ENCODE measurements at regions not wholly inside any gene's neighbourhood (a gene's known extent, or its start where the extent isn't known, plus 50 kb on each side); places are given as distances from the start of the nearest gene placed in this dataset.

DNA sequence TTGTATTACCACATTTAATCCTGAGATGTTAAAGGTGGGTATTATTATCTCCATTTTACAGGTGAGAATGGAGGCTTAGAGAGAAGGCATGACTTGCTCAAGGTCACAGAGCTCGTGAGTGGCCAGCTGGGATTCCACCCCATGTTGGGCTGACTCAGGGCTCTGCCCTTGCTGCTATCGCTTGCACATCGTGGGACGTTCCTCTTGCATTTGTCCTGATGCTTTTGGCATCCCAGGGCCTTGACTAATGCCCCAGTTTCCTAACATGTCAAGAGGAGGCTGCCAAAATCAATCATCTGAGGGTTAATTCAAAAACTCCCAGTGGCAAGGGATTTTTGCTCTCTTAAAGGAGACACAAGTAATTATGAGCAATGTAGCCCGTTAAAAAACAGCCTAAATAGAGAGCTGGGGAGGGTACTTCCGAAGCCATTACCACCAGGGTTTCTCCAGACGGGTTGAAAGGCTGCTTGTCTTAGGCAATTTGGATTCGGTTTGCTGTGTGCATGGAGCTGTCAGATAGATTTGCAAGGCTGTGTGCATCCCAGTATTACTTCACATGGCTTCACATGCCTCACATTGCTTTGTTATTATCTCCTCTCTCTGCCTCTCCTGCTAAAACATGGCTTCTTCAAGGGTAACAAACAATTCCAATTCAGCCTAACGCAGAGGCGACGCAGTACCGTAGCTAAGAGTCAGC lies 347.4 kb downstream of the DRD1 start:
- Histone ChIP-seq H3K36me3 (ENCODE audit: insufficient read depth, low read depth, low read length) (no peaks in the 10 kb centered on the region), H3K9me3 (ENCODE audit: insufficient read depth, low read depth, low read length) (no peaks in the 10 kb centered on the region), H3K9ac (ENCODE audit: low read depth, low read length) (no peak overlapping the region), H3K4me3 (ENCODE audit: low read length) (no peak overlapping the region), H3K27ac (ENCODE audit: low read length) (no peak overlapping the region), H3K27me3 (ENCODE audit: insufficient read depth, low read length) (no peaks in the 10 kb centered on the region), H3K4me1 (ENCODE audit: insufficient read depth, low read length) (no peaks in the 10 kb centered on the region; the same call in 1 of the 2 replicates)

DNA sequence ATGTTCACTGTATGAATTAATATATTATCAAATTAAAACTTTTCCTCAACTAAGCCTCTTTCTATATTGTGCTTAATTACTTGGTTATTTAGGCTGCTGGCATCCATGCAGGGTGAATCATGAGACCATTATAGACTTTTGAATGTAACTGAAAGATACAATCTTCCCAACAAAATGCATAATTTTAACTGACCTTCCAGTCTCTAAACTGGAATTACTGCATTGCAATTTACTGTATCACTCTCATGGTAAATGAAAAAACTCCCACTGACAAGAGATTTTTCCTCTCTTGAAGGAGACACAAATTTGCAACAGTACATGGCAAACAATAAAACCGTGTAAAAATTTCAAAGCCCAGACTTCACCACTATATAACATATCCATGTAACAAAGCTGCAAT lies 349.5 kb downstream of the DRD1 start:
- no peaks in the 10 kb centered on the region for H3K36me3 ChIP-seq (ENCODE audit: insufficient read depth, low read depth, low read length)
- H3K9ac ChIP-seq (ENCODE audit: low read depth, low read length) = no peak overlapping the region
- no peaks in the 10 kb centered on the region; the same call in 1 of the 2 replicates for H3K4me1 ChIP-seq (ENCODE audit: insufficient read depth, low read length)
- H3K27ac ChIP-seq (ENCODE audit: low read length) = no peak overlapping the region
- no peak overlapping the region for H3K4me3 ChIP-seq (ENCODE audit: low read length)
- no peaks in the 10 kb centered on the region for H3K27me3 ChIP-seq (ENCODE audit: insufficient read depth, low read length)
- H3K9me3 ChIP-seq (ENCODE audit: insufficient read depth, low read depth, low read length) = no peaks in the 10 kb centered on the region

DNA sequence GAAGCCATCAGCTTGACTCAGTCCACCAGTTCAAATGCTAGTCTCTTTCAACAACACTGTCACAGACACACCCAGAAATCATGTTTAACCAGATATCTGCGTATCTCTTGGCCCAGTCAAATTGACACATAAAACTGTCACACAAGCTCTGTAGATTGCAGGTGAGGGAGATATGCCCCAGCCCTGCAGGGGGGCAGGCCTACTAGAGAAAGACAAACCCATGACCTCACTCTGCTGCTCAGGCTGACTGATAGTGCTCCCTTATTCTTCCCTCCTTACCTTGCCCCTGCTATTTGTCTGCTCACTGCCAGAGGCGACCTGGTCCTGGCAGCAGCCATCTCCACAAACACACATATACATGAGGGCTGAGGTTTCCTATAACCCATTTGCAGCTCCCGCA lies 351.3 kb downstream of the DRD1 start:
- no peaks in the 10 kb centered on the region; the same call in 1 of the 2 replicates for H3K4me1 ChIP-seq (ENCODE audit: insufficient read depth, low read length)
- no peak overlapping the region for H3K4me3 ChIP-seq (ENCODE audit: low read length)
- no peaks in the 10 kb centered on the region for H3K36me3 ChIP-seq (ENCODE audit: insufficient read depth, low read depth, low read length)
- no peak overlapping the region for H3K27ac ChIP-seq (ENCODE audit: low read length)
- H3K27me3 ChIP-seq (ENCODE audit: insufficient read depth, low read length) = no peaks in the 10 kb centered on the region
- no peak overlapping the region for H3K9ac ChIP-seq (ENCODE audit: low read depth, low read length)
- H3K9me3 ChIP-seq (ENCODE audit: insufficient read depth, low read depth, low read length) = no peaks in the 10 kb centered on the region

DNA sequence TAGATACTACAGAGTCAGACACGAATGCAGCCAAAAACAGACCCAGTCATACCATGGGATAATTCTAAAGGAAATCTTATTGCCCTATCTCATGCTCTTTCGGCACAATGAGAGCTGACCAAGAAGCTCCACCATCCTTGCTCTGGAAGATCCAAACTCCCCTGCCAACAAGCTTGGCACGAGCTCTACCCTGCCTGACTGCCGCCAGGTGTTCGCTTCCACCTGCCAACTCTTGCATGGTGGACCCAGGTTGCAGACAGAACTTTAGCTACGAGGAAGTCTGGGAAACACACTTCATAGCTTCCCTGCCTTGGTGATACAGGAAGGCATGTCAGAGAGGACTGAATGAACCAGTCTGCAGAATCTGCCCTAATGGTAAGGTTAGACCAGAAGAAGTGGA lies 355.0 kb downstream of the DRD1 start:
- H3K27me3 ChIP-seq (ENCODE audit: insufficient read depth, low read length) = no peaks in the 10 kb centered on the region

DNA sequence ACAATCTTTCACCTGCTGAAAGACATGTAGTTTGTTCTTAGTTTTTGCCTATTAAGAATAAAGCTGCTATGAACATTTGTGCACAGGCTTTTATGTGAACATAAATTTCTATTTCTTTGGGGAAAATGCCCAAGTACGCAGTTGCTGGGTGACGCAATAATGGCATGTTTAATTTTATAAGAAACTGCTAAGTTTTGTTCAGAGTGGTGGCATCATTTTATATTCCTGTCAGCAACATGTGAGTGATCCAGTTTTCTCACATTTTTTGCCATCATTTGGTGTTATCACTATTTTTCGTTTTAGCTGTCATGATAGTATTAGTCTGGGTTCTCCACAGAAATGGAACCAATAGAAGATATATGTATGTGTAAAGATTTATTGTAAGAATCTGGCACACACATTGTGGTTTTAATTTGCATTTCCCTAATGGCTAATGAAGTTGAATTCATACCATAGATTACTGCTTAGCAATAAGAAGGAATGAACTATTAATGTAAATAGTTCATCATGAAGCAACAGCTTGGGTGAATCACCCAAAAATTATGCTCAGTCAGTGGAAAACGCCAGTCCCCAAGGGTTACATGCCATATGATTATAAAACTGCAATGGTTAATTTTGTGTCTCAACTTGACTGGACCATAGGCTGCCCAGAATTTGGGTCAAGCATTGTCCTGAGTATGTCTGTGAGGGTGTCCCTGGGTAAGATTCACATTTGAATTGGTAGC lies 358.6 kb downstream of the MSX2 start:
- Histone ChIP-seq H3K27ac (ENCODE audit: low read length) (no peak overlapping the region), H3K36me3 (ENCODE audit: insufficient read depth, low read depth, low read length) (no peaks in the 10 kb centered on the region)

More for the DNA sequence above, 355.0 kb downstream of the DRD1 start:
- no peak overlapping the region for H3K27ac ChIP-seq (ENCODE audit: low read length)
- no peak overlapping the region for H3K4me3 ChIP-seq (ENCODE audit: low read length)
- no peak overlapping the region for H3K9ac ChIP-seq (ENCODE audit: low read depth, low read length)
- H3K36me3 ChIP-seq (ENCODE audit: insufficient read depth, low read depth, low read length) = no peaks in the 10 kb centered on the region
- no peaks in the 10 kb centered on the region for H3K9me3 ChIP-seq (ENCODE audit: insufficient read depth, low read depth, low read length)
- no peaks in the 10 kb centered on the region; the same call in 1 of the 2 replicates for H3K4me1 ChIP-seq (ENCODE audit: insufficient read depth, low read length)

DNA sequence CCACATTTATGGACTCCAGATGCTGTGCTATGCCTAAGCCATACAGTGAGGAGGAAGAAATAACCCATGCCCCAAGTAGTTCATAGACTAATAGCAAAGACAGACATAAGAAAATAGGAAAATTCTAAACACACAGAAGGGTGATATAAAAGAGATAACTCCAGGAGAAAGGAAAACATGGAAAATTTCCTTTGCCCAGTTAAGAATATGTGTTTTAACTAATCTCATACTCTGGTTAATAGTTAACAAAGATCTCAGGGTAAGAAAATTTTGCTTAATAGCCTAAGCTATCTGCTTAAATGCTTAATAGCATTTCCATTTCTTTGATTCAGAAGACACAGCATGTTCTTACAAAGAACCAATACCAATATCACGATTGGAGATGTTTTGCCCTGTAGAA lies 358.0 kb downstream of the MSX2 start:
- H3K4me1 ChIP-seq (ENCODE audit: insufficient read depth, low read length) = no peaks in the 10 kb centered on the region
- no peaks in the 10 kb centered on the region for H3K36me3 ChIP-seq (ENCODE audit: insufficient read depth, low read depth, low read length)
- H3K27me3 ChIP-seq (ENCODE audit: insufficient read depth, low read length) = no peaks in the 10 kb centered on the region
- no peaks in the 10 kb centered on the region for H3K9me3 ChIP-seq (ENCODE audit: insufficient read depth, low read depth, low read length)
- no peak overlapping the region for H3K27ac ChIP-seq (ENCODE audit: low read length)
- no peak overlapping the region for H3K4me3 ChIP-seq (ENCODE audit: low read length)
- H3K9ac ChIP-seq (ENCODE audit: low read depth, low read length) = no peak overlapping the region

More for the DNA sequence above, 358.6 kb downstream of the MSX2 start:
- H3K9me3 ChIP-seq (ENCODE audit: insufficient read depth, low read depth, low read length) = no peaks in the 10 kb centered on the region
- H3K4me3 ChIP-seq (ENCODE audit: low read length) = no peak overlapping the region
- H3K9ac ChIP-seq (ENCODE audit: low read depth, low read length) = no peak overlapping the region
- H3K4me1 ChIP-seq (ENCODE audit: insufficient read depth, low read length) = no peaks in the 10 kb centered on the region
- no peaks in the 10 kb centered on the region for H3K27me3 ChIP-seq (ENCODE audit: insufficient read depth, low read length)

DNA sequence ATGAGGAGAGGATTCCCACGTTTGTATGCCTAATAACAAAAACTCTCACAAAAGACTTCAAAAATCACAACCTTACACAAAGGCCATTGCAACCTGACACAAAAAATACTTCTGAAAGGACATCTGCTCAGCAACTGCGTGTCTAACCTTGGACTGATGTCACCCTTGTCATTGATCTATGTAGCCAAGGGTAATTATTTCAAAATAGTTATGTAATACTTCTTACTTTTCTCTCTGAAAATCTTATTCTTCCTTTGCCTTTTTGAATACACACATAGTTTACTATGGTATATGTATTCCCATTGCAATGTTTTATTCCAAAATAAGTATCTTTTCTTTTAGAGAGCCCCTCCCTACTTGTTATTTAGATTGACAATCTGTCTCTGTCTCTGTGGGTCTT lies 355.3 kb downstream of the MSX2 start:
- H3K4me1 ChIP-seq (ENCODE audit: insufficient read depth, low read length) = no peaks in the 10 kb centered on the region
- peaks cover 11% of the 10 kb centered on the region for H3K9me3 ChIP-seq (ENCODE audit: insufficient read depth, low read depth, low read length)
- H3K36me3 ChIP-seq (ENCODE audit: insufficient read depth, low read depth, low read length) = no peaks in the 10 kb centered on the region
- no peaks in the 10 kb centered on the region for H3K27me3 ChIP-seq (ENCODE audit: insufficient read depth, low read length)
- H3K4me3 ChIP-seq (ENCODE audit: low read length) = no peak overlapping the region
- no peak overlapping the region for H3K9ac ChIP-seq (ENCODE audit: low read depth, low read length)
- H3K27ac ChIP-seq (ENCODE audit: low read length) = no peak overlapping the region

DNA sequence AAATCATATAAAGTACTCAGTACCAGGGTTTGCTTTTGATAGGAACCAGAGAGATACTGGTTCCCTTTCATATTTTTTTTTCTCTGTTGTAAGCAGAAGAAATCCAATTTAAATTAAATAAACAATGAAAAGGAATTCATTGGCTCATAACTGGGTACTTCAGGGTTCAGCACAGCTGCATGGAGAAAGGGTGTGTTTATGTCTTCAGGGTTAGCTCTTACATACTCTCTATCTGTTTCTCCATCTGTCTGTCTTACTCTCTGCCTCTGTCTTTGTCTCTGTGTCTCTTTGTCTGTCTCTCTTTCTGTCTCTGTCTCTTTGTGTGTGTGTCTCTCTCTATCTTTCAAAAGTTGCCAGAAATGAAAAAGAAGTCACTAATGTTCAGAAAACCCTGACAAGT lies 345.9 kb downstream of the MSX2 start:
- no peaks in the 10 kb centered on the region for H3K36me3 ChIP-seq (ENCODE audit: insufficient read depth, low read depth, low read length)
- no peak overlapping the region for H3K27ac ChIP-seq (ENCODE audit: low read length)
- no peaks in the 10 kb centered on the region for H3K27me3 ChIP-seq (ENCODE audit: insufficient read depth, low read length)
- peaks cover under 1% of the 10 kb centered on the region; the same call in 1 of the 2 replicates for H3K9me3 ChIP-seq (ENCODE audit: insufficient read depth, low read depth, low read length)
- no peak overlapping the region for H3K9ac ChIP-seq (ENCODE audit: low read depth, low read length)
- H3K4me3 ChIP-seq (ENCODE audit: low read length) = no peak overlapping the region
- H3K4me1 ChIP-seq (ENCODE audit: insufficient read depth, low read length) = no peaks in the 10 kb centered on the region

DNA sequence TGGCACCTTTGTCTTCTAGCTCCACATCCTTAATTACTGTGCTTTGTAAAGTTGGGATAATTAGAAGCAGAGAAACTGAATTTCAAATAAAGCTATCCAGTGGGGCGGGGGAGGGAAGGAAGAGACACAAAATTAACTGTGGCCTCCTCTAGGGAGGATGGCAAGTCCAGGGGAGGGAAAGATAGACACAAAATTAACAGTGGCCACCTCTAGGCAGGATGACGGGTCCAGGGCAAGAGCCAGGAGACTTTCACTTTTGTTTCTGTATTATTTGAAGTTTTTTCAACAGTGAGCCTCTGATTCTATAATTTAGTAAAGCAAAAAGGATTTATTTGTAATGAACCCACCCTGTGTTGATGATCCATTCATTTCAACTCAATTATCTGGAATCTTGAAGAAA lies 335.9 kb downstream of the MSX2 start:
- no peak overlapping the region for H3K27ac ChIP-seq (ENCODE audit: low read length)
- H3K4me3 ChIP-seq (ENCODE audit: low read length) = peak overlapping the region; percentile 73; the same call in 1 of the 2 replicates
- H3K4me1 ChIP-seq (ENCODE audit: insufficient read depth, low read length) = peaks cover 3% of the 10 kb centered on the region; the same call in 1 of the 2 replicates
- no peaks in the 10 kb centered on the region for H3K9me3 ChIP-seq (ENCODE audit: insufficient read depth, low read depth, low read length)
- no peaks in the 10 kb centered on the region for H3K27me3 ChIP-seq (ENCODE audit: insufficient read depth, low read length)
- no peak overlapping the region for H3K9ac ChIP-seq (ENCODE audit: low read depth, low read length)
- H3K36me3 ChIP-seq (ENCODE audit: insufficient read depth, low read depth, low read length) = no peaks in the 10 kb centered on the region

DNA sequence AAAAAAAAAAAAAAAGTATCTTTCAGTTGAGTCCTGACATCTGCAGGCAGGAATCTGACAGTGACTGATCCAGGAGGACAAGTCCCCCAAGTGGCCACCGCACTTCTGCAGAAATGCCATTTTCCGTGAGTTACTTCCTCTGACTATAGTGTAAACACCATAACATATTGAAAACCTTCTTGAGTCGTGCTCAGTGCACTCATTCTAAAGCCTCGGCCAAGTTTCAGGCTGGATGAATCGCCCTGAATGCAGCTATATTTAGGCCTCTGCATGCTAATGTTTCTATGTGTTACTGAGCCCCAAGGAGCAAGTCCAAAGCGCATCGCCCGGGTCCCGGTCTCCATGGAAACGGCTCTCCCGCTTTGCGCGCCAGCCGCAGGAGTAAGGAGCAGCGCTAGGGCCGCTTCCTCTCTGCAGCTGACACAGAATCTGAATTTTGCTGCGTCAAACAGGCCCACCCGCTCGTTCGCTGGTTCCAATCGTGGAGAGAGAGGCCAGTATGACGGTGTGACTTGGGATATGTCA lies 335.4 kb downstream of the MSX2 start:
- Histone ChIP-seq H3K27ac (ENCODE audit: low read length) (no peak overlapping the region), H3K4me3 (ENCODE audit: low read length) (peak overlapping the region; percentile 73), H3K27me3 (ENCODE audit: insufficient read depth, low read length) (no peaks in the 10 kb centered on the region), H3K9me3 (ENCODE audit: insufficient read depth, low read depth, low read length) (no peaks in the 10 kb centered on the region), H3K9ac (ENCODE audit: low read depth, low read length) (no peak overlapping the region; the same call in 1 of the 2 replicates), H3K4me1 (ENCODE audit: insufficient read depth, low read length) (peaks cover 3% of the 10 kb centered on the region; the same call in 1 of the 2 replicates), H3K36me3 (ENCODE audit: insufficient read depth, low read depth, low read length) (no peaks in the 10 kb centered on the region)

DNA sequence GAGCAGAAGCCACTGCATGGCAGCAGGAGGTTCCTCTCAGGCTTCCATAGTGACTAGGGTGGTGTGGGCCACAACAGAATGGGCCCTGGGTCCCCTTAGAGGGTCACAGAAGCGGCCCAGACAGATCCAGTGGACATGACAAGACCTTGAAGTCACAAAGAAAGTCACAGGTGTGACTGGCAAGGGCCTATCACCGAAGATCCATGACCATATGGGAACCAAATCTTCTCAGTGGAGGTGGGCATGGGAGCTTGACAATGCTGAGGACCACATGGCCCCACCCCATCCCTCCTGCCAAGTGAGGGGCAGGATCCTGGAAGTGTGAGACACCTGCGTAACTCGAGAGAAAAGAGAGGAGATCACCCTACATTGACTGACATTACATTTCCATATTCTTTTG lies 332.4 kb downstream of the MSX2 start:
- no peaks in the 10 kb centered on the region for H3K27me3 ChIP-seq (ENCODE audit: insufficient read depth, low read length)
- no peak overlapping the region for H3K27ac ChIP-seq (ENCODE audit: low read length)
- no peak overlapping the region for H3K4me3 ChIP-seq (ENCODE audit: low read length)
- H3K36me3 ChIP-seq (ENCODE audit: insufficient read depth, low read depth, low read length) = no peaks in the 10 kb centered on the region
- peaks cover 3% of the 10 kb centered on the region; the same call in 1 of the 2 replicates for H3K4me1 ChIP-seq (ENCODE audit: insufficient read depth, low read length)
- H3K9ac ChIP-seq (ENCODE audit: low read depth, low read length) = no peak overlapping the region
- no peaks in the 10 kb centered on the region for H3K9me3 ChIP-seq (ENCODE audit: insufficient read depth, low read depth, low read length)

DNA sequence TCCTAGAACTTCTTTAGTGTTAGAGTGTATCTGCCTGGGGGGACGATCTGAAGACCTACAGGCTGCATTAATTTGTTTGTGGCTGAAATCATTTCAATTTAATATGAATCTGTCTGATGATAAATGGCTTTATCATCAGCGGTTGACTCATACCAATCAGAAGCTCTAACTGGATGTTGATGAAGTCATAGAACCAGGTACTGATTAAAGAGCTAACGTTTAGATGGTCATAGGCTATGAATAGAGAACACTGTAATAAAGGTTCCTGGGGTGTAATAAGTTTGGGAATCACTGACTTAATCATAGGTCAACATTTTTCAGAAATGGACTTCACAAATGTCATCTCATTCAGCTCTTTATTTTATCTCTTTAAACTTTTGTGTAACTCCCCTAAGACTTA lies 329.9 kb downstream of the MSX2 start:
- no peaks in the 10 kb centered on the region for H3K27me3 ChIP-seq (ENCODE audit: insufficient read depth, low read length)
- no peaks in the 10 kb centered on the region for H3K9me3 ChIP-seq (ENCODE audit: insufficient read depth, low read depth, low read length)
- H3K27ac ChIP-seq (ENCODE audit: low read length) = no peak overlapping the region
- H3K9ac ChIP-seq (ENCODE audit: low read depth, low read length) = no peak overlapping the region
- H3K4me1 ChIP-seq (ENCODE audit: insufficient read depth, low read length) = no peaks in the 10 kb centered on the region
- no peaks in the 10 kb centered on the region for H3K36me3 ChIP-seq (ENCODE audit: insufficient read depth, low read depth, low read length)
- H3K4me3 ChIP-seq (ENCODE audit: low read length) = no peak overlapping the region
